Activated CD4-positive, alpha-beta T cell treated with anti-CD3 and anti-CD28 coated beads, Interleukin-2, amount 50 U/mL, for 24 hours (primary cell): ENCODE measurements at regions not wholly inside any gene's neighbourhood (a gene's known extent, or its start where the extent isn't known, plus 50 kb on each side); places are given as distances from the start of the nearest gene placed in this dataset.
"Not testable (repeated sequence)": the region's sequence is repeated elsewhere in the genome, so short reads cannot be mapped to it uniquely, and the experiment has no call there.

Source experiments
- DNase-seq, 2 donors: peaks; one replicate each; pipeline ENCODE4 v3.0.0-alpha.2; 2020; ENCODE audit warnings: low read depth in 1 of 2, low spot score in 1 of 2

GRCh38 chr5:87551911-87552310, 139.2 kb upstream of the CCNH start:
- DNase-seq, result no peak

GRCh38 chr5:87541676-87542075, 128.9 kb upstream of the CCNH start:
- no peak for DNase-seq

- no peak for DNase-seq
Measured at GRCh38 chr5:87541033-87541432, 128.3 kb upstream of the CCNH start.

- DNase-seq, result no peak
Measured at GRCh38 chr5:87539839-87540238, 127.1 kb upstream of the CCNH start.

GRCh38 chr5:87536365-87536764, 123.6 kb upstream of the CCNH start:
- no peak for DNase-seq

GRCh38 chr5:87535706-87536105, 123.0 kb upstream of the CCNH start:
- DNase-seq, result no peak

GRCh38 chr5:87529486-87530076, 116.9 kb upstream of the CCNH start:
- no peak for DNase-seq

GRCh38 chr5:87526131-87526530, 113.4 kb upstream of the CCNH start:
- DNase-seq, result no peak

GRCh38 chr5:87524217-87524616, 111.5 kb upstream of the CCNH start:
- no peak for DNase-seq

GRCh38 chr5:87511778-87512177, 99.0 kb upstream of the CCNH start:
- not testable (repeated sequence) for DNase-seq

- DNase-seq, result no peak
Measured at GRCh38 chr5:87503004-87503403, 90.3 kb upstream of the CCNH start.

- DNase-seq, result no peak
Measured at GRCh38 chr5:87499478-87500410, 87.0 kb upstream of the CCNH start.
